GM21390 (cell line): ENCODE measurements at regions not wholly inside any gene's neighbourhood (a gene's known extent, or its start where the extent isn't known, plus 50 kb on each side); places are given as distances from the start of the nearest gene placed in this dataset.

Experiments used
- ATAC-seq: cut with Tn5 transposase; IDR thresholded peaks from one replicate; pipeline ENCODE4 v1.9.1; 2021; ENCODE audit not compliant: unreplicated experiment

GRCh38 chr12:3968523-3968922 is 95.3 kb upstream of the PARP11 start:
- no peak for ATAC-seq

DNA sequence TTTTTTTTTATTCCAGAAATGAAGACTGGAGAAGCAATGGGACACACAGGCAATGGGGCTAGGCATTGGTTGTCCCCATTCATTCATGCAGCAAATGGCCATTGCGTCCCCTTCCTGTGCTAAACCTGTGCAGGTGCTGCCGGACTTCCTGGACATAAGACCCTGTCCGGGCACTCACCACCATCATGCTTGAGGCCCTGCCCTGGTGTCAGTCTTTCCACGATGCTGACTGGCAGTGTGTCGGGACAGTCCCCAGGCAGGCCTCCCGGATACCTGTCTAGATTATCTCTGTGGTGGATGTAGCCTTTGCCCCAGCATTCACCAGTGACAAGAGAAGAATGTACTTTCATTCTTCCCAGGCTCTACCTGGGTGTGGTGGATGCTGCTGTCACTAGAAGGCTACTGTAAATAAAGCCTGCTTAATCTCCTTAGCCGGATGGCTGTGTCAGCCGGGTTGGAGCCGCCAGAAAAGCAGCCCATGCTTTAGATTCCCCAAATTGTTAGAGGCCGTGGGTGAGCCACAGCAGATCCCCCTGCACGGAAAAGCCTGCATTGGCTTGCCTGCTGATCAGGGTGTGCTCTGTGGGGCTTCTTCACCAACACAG is 94.5 kb upstream of the PARP11 start:
- no peak for ATAC-seq

DNA sequence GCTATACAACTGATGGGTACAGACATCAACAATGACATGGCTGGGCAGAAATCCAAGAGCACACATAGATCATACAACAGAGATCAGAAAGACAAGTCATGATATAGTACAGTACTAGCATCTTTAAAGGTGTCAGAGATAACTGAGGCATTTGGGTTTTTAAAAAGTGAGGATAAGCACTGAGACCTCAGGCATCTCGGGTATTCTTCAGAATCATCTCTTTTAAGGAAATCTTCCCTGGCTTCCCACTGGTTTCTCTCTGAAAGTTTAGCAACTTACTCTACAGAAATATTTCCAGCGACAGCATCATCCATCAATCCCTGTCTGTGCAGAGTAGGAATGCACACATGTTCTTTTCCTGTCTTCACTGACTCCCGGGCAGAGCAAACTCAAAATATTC is 93.2 kb upstream of the PARP11 start:
- no peak for ATAC-seq

DNA sequence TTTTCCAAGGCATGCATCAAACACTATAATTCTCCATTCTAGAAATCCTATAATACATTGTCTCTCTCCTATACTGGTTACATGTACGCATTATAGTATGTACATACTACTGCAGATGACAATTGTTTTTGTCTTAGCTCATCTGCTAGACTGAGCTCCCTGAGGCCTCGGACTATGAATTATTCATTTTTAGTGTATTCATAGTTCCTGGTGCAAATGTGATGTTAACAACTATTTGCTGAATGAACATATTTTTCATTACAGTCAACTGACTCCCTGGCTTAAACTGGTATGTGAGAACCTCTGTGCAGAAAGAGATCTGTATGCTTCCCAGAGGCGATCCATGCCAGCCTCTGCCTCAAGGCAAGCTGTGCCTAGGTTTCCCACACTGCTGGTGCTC is 91.8 kb upstream of the PARP11 start:
- ATAC-seq, result no peak

DNA sequence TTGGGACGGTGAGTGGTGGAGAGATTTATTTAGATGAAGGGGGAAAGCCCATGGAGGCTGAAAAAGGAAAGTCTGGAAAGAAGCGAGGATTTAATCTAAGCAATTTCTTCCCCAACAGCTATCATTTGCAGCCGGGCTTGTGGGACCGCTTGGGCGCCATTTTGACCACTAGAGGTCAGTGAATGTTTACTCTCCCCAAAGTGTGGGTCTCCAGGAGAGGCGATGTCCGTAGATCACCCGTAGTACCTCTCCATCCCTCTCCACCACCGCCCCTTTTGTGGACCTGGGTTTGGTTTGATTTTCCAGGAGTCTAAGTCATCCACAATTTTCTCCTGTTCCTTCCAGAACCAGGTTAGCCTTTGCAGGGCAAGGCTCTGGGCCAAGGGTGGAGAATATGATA is 91.2 kb upstream of the PARP11 start:
- no peak for ATAC-seq

DNA sequence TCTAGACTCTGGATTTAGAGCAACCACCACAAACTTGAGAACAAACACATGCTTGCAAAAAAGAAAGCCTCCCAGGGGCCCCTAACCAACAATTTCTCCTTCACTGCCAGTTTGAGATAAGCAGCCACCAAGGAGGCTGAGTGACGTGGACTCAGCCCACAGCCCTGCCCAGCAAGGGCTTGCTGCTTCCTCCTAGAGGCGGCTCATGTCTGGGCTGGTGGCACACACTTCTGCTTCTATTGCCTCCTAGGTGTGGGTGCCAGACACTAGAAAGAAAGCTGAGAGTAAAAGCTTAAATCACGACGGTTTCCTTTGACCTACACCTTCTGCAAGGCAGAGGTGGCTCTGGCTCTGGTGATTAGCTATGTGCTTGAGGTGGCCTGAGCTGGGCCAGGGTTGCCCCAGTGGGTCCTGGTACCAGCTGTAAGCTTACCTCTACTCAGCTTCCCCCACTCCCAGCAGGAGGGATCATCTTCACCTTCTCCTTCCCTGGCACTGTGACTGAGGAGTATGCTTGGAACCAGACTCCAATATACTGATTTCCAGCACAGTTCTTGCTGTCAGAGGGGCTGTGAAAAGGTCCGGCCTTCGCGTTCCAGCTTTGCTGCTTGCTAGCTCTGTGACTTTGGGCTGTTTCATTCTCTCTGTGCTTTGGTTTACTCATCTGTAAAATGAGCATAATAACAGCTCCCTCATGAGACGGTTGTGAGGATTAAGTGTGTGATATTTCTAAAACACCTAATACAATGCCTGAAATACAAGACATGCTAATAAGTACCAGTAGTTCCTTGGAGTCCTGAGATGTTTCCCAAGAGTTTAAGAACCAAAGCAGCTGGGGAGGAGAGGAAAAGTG is 89.7 kb upstream of the PARP11 start:
- no peak for ATAC-seq

DNA sequence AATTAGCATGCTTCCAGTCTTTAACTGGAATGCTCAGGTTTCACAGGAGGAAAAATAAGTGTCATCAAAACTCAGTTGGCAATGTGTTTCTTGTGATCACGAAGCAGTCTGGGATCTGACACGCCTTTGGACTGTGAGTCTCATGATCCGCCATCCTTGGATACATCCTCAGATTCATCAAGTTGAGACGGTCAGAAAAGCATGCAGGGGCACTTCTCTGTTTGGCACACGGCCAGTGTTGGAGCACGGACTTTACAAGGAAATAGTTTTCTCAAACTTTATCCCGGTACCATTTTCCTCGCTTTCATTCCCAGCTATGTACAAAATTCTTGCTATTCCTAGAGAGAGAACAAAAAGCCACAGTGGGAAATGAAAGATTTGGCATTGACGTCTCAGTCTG is 88.4 kb upstream of the PARP11 start:
- ATAC-seq, result no peak

DNA sequence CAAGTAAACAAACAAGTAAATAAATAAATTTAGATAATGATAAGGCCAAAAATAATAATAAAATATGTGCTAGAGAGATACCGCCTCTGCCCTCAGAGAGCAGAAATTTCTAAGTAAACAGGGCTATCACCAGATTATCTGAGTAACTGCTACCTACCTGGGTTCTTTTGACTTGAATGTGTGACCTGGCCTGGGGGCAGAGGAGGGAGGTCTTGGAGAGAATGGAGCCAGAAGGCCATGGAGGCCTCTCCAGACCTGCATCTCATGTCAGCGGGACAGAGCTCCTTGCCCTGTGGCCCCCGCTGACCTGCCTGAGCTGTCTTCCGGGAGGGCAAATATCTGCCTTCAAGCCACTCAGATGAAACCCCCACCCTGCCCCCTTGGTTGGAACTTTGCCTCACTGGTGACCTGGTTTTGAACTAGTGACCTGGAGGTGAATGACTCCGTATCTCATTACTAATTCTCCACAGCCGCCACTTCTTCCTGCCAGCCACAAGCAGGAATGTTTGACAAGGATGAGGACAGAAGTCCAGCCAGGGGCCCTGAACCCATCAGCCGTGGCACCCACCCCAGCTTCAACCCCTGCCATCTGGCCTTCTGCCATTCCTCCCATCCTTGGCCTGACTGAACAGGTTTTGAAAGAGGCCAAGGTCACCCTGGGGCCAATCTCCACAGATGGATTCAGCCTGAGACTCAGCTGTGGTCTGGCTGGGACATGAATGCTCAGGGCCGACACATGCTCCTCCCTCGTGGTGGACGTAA is 86.8 kb upstream of the PARP11 start:
- ATAC-seq, result no peak

- ATAC-seq, result no peak
These were observed 85.3 kb upstream of the PARP11 start for GRCh38 chr12:3958534-3958933.

DNA sequence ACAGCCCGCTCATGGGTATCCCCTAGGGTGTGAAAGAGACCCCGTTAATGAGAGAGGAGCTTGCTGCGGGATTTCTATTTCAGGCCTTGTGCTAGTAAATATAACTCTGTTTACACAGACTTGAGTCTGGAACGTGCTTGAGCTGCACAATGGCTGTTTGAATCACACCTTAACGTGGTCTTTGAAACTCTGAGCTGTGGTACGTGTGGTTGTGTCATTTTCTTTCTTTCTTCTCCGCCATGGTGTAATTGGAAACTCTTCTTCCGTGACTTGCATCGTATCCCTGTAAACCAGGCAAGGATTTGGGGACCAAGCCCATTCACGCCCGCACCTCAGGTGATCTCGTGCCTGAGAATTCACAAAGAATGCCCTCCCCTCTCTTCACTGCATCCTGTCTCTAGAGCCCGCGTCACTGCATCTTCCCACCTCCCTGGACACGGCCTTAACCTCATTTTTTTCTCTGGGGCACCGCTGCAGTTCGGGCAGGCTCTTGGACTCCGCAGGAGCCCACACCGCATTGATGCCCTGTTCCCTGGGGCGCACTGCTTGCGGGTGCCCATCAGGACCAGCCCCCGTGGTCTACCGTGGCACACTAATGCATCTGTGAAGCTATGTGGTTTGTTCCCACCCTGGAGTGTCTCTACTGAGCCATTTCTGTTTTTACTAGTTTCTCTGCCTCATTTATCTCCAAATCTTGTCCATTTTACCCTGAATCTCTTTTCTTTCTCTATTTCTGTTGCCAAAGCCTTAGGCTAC is 78.4 kb upstream of the PARP11 start:
- ATAC-seq, result no peak

DNA sequence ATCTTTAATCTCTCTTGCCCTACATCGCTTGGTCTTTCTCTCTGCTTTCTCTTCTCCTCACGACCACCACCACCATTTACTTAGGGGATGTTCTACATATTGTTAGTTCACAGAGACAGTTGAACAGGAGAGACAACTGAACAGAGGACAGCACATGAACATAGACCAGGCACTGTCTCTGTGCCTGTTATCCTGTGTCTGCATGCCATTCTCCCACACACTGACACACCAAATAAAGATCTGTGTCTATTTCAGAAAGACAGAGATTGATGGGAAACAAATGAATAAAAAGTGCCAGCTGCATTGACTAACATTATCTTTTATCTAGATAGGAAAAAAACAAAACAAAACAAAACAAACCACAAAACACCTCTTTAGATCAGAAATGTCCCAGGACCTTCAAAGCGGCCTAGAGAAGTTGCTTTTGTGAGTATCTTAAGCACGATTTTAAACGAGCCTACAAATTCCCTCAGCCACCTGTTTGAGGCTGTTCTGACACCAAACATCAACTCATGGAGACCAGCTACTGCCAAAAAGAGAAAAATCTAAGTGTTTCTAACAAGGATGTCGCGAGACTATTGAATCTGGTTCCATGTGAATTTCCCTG is 77.6 kb upstream of the PARP11 start:
- ATAC-seq, result no peak

DNA sequence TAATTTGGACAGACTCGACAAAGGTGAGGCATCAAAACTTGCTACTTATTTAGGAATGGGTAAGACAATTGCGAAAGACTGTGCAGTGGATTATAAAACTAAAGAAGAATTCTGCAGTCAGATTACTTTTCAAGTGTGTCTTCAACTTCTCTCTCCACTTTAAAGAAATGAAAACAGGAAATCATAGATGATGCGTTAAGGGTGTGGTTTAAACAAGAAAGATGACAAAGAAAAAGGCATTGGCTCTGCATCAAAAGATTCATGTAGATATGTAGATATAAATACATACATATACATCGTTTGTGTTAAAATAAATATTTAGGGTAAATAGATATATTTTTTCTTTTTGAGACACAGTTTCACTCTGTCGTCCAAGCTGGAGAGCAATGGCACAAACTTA is 74.6 kb upstream of the PARP11 start:
- no peak for ATAC-seq

DNA sequence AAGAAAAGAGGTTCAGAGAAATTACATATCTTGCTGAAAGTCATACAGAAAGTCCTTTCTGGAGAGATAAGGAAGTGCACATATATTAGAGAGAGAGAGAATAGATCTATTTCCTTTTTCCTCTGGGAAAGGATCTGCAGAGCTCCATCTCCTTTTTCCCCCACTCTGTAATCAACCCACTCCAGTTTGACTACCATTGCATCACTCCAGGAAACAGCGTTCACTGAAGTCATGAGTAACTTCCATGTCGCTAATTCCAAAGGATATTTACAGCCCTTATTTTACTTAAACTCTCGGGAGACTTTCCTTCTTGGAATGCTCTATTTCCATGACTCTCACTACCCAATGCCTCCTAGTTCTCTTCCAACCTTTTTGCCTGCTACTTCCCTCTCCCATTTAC is 72.5 kb upstream of the PARP11 start:
- no peak for ATAC-seq

DNA sequence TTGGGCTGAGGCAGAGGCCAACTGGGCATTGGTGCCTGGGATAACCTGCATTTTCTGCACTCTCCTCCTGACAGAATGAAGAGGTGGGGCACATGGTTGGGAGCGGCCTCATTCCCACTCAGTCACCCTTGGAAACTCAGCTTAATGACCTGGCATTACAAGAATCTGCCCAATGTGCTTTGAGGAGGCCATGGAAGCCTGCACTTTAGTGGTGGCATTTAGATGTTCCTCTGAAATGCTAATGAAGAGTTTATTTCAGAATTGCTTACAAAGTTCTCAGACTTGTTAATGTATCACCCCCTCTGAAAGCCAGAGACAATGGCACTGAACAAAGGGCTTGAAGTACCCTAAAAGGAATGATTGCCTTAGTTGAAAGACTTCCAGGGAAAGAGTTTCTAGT is 71.4 kb upstream of the PARP11 start:
- no peak for ATAC-seq

- no peak for ATAC-seq
These were observed 64.9 kb upstream of the PARP11 start for GRCh38 chr12:3938042-3938544.

GRCh38 chr12:3935078-3935477 is 61.9 kb upstream of the PARP11 start:
- ATAC-seq, result no peak

- ATAC-seq, result no peak
These were observed 60.6 kb upstream of the PARP11 start for GRCh38 chr12:3933819-3934192.

DNA sequence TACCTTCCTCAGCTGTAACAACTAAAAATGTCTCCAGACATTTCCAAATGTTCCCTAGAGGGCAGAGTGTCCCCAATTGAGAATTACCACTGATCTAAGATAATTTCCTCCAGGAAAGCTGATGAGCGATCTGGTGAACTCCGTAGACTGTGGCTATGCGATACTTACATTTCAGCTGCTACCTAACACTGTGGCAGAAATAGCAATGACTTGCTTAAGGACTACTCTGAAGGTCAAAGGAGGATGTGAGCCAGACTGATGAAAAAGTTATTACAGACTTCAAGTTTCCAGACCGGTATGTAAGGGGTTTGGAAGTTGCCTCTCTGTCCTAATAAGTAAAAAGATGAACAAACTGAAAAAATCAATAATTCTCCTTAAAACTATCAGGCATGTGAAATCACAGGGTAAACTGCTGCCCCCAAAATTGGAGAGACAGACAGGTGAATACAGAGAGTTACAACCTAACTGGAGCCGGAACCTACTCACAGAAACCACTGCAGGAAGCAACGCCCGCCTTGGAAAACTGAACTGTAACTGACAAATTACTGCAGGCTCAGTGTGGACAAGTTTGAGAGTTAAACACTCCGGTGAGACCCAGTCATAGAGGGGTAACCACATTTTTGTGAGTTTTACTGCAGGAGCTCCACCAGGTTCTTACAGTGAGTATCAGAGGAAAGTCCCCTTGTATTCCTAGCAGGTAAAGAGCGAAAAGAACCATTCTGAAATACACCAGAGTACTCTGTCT is 60.0 kb upstream of the PARP11 start:
- ATAC-seq, result no peak

- no peak for ATAC-seq
These were observed 58.6 kb upstream of the PARP11 start for GRCh38 chr12:3931776-3932175.

DNA sequence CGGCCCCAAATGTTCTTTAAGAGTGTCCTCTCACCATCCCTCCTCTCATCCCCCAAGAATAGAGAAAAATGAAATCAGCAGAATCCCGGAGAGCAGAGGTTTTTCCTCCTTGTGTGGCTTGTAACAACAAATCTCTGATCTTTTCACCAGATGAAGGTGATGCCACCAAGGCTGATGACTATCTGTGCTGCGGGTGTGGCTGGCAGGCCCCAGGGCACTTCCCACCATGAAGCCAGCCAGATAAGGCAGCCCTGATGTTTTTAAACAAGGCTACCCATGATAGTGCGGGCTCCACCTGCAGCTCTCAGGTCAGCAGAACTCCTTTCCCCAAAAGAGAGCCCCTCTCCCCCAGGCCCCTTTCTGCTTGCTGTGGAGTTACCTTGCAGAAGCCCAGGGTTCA is 58.0 kb upstream of the PARP11 start:
- no peak for ATAC-seq
